Fibroblast of skin of right biceps (primary cell): ENCODE measurements at regions not wholly inside any gene's neighbourhood (a gene's known extent, or its start where the extent isn't known, plus 50 kb on each side); places are given as distances from the start of the nearest gene placed in this dataset.
A peak's percentile ranks its signal among the peaks of the same experiment; 100 is the strongest.

Experiments used
- DNase-seq: peaks from one replicate; pipeline ENCODE4 v3.0.0-alpha.2; 2013

DNA sequence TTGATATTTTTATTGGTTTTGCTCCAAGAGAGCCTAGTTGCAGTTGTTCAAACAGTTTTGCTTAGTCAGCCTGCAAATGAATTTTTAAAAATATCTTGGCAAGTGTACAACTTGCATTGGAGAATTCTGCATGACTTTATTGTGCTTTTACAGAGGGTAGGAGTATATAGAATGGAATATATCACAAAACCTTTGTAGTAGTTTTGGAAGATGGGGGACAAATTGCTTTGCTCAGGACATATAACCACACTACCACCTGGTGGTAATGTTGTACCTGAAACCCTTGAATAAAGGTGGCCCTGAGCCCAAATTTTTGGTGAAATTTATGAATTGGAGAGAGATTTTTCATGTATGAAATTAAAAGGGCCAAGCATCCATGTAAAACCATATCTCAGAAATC lies 645.2 kb downstream of the MED13L start:
- peak; percentile 50 for DNase-seq

DNA sequence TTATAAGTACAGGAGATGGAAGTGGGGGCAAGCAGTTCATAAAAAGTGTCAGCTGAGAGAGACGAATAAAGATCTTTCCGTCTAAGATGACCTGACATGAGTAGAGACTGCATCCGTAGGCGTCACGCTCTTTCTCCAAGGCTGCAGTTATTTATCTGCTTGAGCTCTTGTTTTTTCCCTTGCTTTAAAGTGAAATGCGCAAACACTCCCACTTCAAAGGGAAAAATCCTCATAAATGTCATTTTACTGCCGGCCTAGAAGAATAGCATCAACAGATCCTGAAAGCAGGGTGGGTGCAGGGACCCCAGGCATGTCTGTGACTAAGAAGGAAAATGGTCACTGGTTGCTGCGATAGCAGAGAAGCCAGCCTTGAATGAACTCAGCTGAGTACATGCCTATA lies 647.4 kb downstream of the MED13L start:
- DNase-seq = no peak

DNA sequence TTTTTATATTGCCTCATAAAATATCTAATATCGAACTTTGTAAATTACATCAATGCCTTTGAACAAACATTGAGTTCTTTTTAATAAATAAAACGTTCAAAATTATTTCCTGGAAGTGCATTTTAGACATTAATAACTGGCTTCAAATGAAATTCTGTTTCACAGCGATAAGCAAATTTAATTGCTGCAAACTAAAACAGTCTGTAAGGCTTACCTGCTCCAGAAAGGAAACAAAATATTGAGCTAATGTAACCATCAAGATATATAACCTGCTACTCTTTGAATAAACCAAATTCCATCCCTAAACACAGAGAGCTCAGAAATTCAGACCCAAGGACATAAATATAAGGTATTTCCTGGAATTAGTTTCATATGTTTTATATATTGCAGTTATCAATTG lies 651.3 kb downstream of the MED13L start:
- DNase-seq = no peak

DNA sequence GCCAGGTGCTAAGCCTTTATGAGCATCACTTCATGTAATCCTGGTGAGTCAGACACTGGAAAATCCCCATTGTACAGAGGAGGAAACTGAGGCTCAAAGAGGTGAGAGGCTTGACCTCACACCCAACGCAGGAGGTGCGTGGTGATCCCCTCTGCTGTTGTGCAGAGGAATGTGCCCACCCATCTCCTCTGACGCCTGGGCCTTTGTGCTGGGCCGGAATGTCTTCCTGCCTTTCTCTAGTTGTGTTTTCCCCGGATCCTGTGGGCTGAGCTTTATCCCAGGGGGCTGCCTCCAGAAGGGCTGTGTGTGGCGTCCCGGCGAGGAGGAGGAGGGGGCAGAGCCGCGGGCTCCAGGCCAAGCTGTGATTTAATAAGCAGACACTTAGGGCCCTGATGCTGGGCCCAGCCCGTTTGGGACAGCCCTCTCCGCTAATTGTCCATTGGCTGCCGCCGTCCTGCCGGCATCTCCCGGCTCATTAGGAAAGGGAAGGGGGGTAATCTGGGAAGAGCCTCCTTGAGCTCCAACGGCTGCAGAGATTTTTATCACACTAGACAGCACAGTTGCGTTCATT lies 653.6 kb downstream of the MED13L start:
- DNase-seq = peak; percentile 60

DNA sequence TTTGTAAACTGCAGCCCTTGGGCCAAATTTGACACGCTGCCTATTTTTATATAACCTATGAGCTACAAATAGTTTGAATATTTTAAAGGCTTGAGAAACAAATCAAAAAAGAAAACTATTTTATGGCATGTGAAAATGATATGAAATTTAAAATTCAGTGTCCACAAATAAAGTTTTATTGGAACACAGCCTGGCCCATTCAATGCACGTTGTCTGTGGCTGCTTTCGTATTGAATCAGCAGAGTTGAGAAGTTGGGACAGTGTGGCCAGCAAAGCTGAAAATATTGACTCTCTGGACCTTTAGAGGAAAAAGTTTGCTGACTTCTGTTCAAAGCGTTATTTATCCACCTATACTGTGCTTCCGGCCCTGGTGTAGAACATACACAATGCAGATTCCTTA lies 654.2 kb downstream of the MED13L start:
- DNase-seq = no peak

DNA sequence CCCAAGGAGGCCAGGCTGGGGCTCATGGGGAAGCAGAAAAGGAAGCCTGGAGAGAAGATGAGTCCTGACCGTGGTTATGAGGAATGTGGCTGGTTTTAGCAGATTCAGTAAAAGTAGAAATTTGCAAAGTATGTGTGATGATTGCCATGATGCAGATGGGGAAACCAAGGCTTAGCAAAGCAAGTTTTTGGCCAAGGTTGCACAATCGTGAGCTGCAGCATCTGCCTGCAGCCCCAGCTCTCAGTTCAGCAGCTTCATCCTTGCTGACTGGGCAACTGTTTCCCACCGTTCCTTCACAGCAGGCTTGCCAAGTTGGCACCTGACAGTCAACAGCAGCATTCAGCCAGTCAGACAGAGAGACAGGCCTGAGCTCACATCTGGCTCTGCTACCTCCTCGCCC lies 656.7 kb downstream of the MED13L start:
- DNase-seq = peak; percentile 34

DNA sequence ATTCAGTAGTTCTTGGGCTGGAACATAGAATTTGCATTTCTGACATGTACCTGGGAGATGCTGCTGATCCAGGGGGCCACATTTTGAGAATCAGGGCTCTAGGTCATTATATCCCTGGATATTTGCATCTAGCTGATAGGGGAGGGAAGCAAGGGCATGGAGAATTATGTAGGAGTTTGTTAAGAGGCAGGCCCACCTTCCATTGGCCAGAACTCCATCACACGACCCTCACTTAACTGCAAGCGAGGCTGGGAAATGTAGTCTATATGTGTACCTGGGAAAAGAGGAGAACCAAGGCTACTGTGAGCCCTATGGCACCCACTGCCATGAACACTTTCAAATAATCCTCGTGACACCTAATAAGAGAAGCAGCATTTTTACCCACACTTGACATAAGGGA lies 657.6 kb downstream of the MED13L start:
- DNase-seq = no peak

DNA sequence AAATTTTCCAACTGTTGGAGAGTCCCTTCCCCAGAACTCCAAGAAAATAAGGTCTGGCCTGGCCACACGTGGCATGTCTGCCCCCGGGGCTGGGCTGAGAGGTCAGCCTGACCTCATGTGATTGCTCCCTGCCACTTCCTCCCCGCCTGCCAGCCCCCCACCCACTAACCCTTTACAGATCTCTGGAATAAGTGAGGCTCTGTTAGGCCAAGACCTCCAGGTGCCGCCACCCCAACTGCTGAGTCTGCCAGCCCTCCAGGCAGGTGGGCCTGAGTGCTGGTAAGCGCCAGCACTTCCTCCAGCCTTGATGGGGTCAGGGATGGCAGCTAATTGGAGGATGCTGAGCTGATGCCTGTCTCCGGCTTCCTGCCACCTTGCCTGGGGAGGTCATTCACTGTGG lies 658.4 kb downstream of the MED13L start:
- no peak for DNase-seq

DNA sequence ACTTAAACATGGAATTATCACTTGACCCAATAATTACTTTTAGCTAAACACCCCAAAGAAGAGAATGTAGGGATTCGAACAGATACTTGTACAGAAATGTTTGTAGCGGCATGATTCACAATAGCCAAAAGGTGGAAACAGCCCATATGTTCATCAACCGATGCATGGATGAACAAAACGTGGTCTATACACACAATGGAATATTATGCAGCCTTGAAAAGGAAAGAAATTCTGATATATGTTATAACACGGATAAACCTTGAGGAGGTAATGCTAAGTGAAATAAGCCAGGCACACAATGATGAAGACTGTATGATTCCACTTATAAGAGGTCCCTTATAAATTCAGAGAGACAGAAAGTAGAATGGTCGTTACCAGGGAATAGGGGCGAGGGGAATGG lies 659.4 kb downstream of the MED13L start:
- DNase-seq = no peak

DNA sequence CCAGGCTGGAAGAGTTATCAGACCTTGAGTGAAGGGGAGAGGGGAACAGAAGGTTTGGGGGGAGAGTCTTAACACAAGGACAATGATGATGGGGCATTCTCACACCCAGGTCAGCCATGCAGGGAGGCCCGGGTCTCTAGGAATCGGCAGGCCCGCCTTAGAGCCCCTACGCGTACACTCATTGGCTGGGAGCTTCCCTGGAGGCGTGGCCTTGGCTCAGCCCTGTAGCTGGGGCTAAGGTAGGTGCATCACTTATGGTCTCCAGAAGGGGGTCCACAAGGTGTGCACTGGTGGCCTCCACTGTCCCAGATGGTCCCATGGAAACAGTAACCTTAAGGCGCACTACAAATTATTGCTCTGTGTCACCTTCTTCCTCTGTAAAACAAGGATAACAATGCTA lies 660.1 kb downstream of the MED13L start:
- DNase-seq = no peak

DNA sequence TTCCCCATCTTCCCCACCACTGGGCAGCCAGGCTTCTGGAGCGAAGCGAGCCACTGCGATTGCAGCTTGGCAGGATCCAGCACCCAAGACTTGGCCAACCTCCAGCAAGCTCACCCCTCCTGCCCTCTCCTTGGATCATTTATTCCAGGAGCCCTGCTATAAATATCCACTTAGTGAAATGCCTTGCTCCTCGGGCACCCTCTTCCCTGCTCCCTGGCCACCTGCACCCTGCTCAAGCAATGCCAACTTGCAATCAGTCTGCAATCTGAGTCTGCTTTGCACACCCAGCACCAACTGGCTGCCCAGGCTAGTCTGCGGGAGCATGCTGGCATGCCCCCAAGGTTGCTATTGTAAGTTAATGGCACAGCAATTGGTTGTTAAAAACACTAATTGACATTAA lies 666.0 kb downstream of the MED13L start:
- no peak for DNase-seq

DNA sequence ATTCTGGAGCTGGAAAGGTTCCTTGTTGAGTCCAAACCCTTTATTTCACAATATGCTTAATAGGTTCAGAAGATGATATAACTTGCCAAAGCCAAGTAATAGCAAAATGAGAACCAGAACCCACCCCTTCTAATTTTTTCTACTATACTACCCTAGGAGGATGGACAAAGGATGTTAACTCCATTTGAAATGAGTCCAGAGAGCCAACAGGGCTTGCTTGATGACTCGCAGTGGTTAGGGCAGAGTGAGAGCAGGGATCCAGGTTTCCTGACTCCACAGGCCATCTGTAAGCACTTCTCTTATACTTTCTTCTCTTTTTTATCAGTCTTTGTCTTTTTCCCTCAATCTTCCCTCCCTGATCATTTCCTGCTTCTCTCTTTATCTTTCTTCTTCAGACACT lies 668.1 kb downstream of the MED13L start:
- peak; percentile 72 for DNase-seq

DNA sequence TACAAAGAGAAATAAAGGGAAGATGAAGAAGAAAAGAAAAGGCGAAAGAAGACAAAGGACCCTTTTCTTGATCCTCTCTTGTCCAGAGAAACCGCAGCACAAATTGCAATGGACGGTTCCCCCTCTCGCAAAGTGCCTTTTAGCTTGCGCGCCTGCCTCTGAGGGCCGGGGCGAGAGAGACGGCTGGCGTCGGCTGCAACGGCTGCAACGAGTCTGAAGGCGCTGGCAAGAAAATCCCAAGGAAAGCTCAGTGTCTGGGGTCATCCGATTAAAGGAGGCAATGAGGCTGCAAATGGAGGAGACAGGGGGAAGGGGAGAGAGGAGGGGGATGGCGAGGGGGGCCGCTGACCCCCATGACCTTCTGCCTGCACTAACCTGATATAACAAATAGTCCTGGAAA lies 671.5 kb downstream of the MED13L start:
- no peak for DNase-seq

DNA sequence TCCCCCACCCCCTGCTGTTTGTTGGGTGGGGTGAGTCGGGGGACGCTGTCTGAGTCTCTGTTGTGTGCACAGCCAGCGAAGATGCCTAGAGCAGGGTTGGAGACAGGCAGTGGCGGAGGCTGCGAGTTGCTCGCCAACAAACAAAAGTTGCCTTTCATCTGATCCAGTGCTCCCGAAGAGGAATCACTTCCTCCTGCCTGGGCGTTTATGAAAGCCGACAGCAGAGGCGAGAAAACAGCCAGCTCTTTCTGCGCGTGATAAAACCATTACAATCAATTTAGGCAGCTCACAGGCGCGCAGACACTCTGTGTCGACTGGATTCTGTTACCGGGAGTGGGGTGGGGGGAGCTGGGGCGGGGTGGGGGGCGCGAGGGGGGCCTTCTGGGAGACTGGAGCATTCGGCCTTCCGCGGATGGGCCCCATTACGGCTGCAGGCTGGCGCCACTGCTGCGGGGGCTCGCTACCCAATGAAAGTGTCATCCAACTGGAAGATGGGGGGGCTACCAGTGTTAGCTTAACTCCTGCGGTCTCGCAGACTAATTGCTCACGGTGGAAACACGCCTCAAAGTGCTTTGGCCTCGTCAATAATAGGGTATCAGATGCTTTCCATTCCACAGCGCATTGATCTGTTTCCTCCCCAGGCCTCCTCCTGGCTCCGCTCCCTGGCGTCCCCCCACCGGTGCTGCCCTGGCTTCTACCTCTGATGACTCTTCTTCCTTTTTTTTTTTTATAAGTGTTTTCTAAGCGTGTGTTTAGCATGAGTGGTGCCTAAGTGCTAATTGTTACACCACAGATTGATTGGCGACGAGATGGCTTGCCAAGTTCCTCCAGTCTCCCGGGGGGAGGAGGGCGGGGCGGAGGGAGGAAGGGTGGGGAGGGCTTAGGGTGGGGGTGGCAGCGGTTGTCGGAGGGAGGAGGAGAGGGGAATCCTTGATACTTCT lies 678.4 kb downstream of the MED13L start:
- DNase-seq = peak; percentile 96

DNA sequence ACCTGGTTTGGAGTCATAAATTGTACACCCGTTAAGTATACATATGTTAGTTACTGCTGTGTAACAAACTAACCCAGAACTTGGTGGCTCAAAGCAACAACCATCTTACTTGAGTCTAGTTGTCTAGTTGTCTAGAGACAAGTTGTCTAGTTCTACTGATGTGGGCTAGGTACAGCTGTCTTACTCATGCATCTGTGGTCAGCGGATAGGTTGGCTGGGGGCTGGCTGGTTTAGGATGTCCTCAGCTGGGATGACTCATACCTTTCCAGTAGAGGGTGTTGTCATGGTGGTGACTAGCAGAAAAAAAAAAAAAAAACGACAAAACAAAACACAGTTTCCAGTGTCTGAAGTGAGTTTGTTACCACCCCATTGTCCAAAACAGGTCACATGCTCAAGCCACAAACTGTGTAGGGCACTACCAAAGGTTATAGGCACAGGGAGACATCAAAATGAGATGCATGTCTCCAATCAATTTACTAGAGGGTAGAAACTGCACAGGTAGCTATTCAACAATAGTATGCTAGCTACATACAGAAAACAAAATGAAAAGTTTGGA lies 680.3 kb downstream of the MED13L start:
- DNase-seq = peak; percentile 91

DNA sequence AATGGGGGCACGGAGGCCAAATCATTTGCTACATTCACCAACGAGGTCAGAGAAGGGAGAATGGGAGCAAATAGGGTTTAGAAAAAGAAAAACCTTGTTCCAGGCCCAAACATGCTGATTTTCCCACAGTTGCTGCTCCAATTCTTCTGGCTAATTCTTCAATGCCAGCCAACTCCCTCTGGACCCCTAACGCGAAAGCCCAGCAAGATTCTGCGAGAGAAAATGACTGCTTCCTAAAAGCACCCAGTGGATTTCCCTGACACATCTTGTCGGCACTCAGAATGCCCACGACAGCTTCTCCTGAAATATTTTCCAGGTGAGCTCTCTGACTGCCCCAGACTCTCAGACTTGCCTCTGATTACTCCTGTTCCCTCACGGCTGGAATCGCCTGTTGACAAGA lies 689.4 kb downstream of the MED13L start:
- no peak for DNase-seq

DNA sequence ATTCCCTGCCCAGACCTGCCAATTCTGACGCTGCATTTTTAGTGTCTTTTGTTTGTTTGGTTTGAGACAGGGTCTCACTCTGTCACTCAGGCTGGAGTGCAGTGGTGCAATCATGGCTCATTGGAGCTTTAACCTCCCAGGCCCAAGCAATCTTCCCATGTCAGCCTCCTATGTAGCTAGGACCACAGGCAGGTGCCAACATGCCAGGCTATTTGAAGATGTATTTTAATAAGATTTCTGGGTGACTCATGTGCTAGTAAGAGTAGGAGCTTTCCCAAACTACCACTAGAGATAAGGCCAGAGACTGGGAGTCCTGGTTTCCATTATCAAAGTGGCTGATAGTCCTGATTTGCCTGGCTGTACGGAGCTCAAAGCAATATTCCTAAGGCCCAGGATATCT lies 693.3 kb downstream of the MED13L start:
- no peak for DNase-seq

DNA sequence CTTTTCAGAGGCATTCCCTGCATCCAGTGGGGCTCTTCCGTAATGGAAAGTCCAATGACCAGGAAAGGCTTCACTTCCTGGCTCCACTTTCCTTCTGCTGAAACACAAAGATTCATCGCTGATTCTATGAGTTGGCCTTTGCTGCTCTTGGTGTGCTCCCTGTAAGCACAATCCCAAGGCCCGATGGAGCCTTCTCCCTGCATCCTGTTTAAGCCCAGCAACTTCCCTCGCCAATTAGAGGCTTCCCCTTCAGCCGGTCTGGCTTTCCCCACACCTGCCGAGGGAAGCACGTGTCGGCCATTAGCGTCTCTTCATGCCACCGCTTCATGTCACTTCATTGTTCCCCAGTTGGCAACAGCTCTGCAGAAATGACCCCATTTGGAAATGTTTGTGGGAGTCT lies 693.9 kb downstream of the MED13L start:
- DNase-seq = no peak

DNA sequence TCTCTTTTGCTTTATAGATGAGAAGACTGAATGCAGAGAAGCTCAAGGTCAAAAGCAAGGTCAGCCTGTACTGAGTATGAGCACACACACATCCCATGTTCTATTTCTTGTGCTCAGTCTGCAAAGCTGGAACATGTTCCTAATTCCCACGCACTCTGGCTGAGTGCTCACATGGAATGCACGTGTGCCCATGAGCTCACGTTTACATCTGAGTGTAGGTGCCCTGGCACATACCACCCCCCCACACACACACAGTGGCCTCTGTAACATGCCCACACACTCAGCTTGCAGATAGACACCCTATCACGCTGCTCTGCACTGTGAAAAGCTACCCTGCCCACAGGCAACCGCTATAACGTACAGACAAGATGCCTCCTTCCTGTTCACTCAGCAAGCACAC lies 700.1 kb downstream of the MED13L start:
- DNase-seq = no peak

DNA sequence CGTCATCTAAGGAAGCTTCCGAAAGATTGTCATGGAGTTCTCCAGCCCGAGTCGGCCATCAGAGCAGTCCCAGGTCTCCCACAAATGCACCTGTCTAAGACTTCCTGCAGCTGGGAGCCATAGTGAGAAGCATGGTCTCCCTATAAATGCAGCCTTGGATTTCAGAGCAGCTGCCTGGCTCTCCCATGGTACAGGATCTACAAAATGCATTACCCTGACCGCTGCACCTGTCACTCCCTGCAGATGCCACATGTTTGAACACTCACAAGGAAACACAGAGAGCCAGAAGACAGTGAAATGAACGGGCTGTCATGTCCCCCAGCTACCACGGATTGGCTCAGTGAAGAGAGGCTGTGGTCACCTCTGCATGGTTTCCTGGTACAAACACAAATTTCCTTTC lies 702.7 kb downstream of the MED13L start:
- DNase-seq = no peak

DNA sequence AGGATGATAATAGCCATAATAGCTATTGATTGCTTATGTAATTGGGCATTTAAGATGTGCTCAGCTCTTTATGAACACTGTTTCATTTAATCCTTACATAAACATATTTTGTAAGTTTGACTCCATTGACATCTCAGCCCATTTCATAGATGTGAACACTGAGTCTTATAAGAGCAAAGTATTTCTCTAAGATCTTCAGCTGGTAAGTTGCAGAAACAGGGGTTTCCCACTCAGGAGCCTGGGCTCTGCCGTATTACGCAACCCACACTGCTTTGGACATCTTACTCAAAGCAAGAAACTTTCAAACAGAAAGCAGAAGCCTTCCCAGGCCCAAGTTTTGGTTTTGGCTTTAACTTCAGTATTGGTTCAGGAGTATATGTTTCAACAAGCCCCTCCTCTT lies 705.1 kb downstream of the MED13L start:
- DNase-seq = no peak

DNA sequence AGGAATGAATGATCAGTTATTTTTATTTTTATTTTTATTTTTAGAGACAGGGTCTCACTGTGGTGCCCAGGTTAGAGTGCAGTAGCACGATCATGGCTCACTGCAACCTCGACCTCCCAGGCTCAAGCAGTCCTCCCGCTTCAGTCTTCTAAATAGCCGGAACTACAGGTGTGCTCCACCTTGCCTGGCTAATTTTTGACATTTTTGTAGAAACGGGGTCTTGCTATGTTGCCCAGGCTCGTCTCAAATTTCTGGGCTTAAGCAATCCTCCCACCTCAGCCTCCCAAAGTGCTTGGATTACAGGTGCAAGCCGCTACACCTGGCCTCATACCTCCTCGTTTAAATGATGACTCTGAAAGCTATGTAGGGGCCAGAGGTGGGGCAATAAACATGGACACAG lies 706.0 kb downstream of the MED13L start:
- no peak for DNase-seq

DNA sequence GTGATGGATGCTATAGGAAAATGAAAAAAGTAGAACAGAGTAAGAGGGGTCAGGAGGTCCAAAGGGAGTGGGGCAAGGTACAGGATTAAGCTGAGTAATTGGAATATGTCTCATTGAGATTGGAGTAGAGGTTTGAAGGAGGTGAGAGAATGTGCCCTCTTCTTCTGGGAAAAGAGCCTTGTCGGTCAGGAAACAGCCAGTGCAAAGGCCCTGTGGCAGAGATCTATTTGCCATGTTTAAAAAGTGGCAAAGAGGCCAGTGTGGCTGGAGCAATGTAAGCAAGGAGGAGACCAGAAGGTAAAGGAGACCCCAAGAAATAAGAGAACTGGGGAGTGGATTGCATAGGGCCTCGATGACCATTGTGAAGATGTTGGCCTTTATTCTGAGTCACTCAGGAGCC lies 706.5 kb downstream of the MED13L start:
- no peak for DNase-seq

DNA sequence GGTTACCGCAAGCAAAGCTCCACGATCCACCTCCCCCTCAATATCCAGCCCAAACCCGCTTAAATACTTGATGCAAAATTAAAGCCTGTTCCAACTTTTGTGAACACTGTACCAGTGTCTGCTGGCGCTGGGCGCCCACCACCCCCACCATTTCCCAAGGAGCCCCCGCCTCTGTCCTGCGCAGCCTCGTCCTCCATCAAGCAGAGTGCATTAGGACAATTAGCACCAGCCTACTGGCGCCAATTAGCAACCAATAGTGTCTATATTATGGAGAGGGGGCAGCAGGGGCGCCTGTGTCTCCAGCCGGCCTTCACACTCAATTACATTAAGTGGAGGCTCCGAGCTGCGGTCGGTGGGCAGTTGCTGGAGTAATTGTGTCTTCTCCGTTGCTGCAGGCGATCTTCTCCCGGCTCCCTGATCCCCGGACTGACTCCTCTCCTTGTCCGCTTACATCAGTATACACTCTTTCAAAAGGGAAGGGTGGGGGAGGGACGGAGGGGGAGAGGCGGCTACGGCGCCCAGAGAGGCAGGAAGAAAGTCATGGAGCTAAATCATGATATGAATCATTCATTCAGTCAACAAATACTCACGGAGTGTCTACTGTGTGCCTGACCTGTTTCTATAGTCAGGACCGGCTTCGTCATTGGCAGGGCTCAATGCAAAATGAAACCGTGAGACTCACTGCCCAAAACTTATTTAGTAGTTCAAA lies 707.3 kb downstream of the MED13L start:
- peak; percentile 9 for DNase-seq
